ENCODE measurements at regions not wholly inside any gene's neighbourhood (a gene's known extent, or its start where the extent isn't known, plus 50 kb on each side); places are given as distances from the start of the nearest gene placed in this dataset.

GRCh38 chr5:97919719-97920118 lies 736.7 kb upstream of the RIOK2 start:
- no peak for DNase-seq
- CTCF ChIA-PET = no interaction called here
- H3K36me3 Mint-ChIP-seq = no peaks in the 10 kb centered on the region
- no peak overlapping the region for H3K4me3 Mint-ChIP-seq
- H3K4me1 Mint-ChIP-seq = no peaks in the 10 kb centered on the region
- ATAC-seq = no peak
- no peak overlapping the region for H3K27ac Mint-ChIP-seq
- H3K27me3 Mint-ChIP-seq = no peaks in the 10 kb centered on the region
- no peaks in the 10 kb centered on the region for H3K9me3 Mint-ChIP-seq (ENCODE audit: low read depth)

- no peak for DNase-seq
- CTCF ChIA-PET = no interaction called here
- no peaks in the 10 kb centered on the region for H3K36me3 Mint-ChIP-seq
- no peak for ATAC-seq
- H3K4me1 Mint-ChIP-seq = no peaks in the 10 kb centered on the region
- no peak overlapping the region for H3K27ac Mint-ChIP-seq
- H3K9me3 Mint-ChIP-seq (ENCODE audit: low read depth) = no peaks in the 10 kb centered on the region
- H3K27me3 Mint-ChIP-seq = no peaks in the 10 kb centered on the region
- H3K4me3 Mint-ChIP-seq = no peak overlapping the region
Observed at GRCh38 chr5:97922776-97923175, 739.7 kb upstream of the RIOK2 start.

DNA sequence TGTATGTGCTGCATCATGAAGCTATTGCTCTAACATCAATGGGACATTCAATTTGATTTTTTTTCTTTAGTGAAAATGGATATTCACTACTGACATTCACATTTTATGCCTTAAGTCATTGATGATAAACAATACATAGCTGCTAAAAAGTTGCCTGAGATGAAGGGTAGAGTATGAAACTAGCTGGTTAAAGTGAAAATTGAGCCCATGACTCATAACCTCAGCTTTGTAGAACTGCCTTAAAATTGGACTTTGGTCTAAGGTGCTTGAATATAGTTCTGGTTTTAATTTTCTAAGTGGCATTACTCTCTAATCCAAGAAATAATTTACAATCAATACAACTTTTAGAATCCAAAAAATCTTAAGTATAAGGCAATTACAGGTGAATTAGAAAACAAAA lies 740.4 kb upstream of the RIOK2 start:
- Mint-ChIP-seq H3K4me3 (no peak overlapping the region), H3K27me3 (no peaks in the 10 kb centered on the region), H3K9me3 (ENCODE audit: low read depth) (no peaks in the 10 kb centered on the region), H3K27ac (no peak overlapping the region), H3K36me3 (no peaks in the 10 kb centered on the region), H3K4me1 (no peaks in the 10 kb centered on the region)
- CTCF ChIA-PET = no interaction called here
- ATAC-seq = no peak
- no peak for DNase-seq

DNA sequence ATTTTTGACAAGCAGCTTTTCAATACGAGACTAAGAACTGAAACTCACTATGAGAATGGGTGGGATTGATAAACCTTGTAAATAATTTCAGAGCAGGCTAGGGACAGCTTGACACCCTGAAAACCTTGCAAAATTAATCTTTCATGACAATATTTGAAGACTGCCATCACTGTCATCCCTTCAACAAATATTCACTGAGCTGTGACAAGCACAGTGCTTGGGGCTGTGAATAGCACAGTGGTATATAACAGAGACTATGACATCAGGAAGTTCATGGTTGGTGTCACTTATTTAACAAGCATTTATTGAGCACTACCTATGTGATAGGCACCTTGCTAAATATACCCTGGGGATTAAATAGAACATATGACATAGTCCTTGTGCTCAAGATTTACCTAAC lies 741.0 kb upstream of the RIOK2 start:
- Mint-ChIP-seq H3K27me3 (no peaks in the 10 kb centered on the region), H3K9me3 (ENCODE audit: low read depth) (no peaks in the 10 kb centered on the region), H3K27ac (no peak overlapping the region), H3K36me3 (no peaks in the 10 kb centered on the region), H3K4me3 (no peak overlapping the region), H3K4me1 (no peaks in the 10 kb centered on the region)
- CTCF ChIA-PET = no interaction called here
- ATAC-seq (no peak), DNase-seq (no peak)

DNA sequence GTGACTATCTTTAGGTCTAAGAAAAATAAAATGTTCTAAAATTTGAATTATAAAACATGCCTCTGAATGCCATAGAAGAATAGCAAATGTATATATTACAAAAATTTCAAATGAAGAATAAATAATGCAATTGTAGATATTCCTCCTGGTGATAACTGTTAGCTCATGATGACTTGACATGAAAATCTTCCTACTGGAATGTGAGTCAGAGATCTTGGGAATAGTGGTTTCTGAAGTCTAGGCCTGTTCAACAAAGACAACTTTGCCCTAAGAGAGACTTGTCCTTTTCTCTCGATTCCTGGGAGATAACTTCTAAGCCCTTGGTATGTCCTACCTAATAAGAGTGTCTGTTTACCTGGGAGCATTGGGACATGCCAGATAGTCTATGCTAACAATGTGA lies 746.3 kb upstream of the RIOK2 start:
- Mint-ChIP-seq H3K27ac (no peak overlapping the region), H3K36me3 (no peaks in the 10 kb centered on the region), H3K27me3 (no peaks in the 10 kb centered on the region), H3K4me3 (no peak overlapping the region), H3K9me3 (ENCODE audit: low read depth) (peaks cover 5% of the 10 kb centered on the region), H3K4me1 (no peaks in the 10 kb centered on the region)
- ATAC-seq = no peak
- no peak for DNase-seq
- CTCF ChIA-PET = no interaction called here

- ATAC-seq = no peak
- Mint-ChIP-seq H3K36me3 (no peaks in the 10 kb centered on the region), H3K9me3 (ENCODE audit: low read depth) (peaks cover 5% of the 10 kb centered on the region), H3K4me3 (no peak overlapping the region), H3K27me3 (no peaks in the 10 kb centered on the region), H3K27ac (no peak overlapping the region), H3K4me1 (no peaks in the 10 kb centered on the region)
- DNase-seq = no peak
- CTCF ChIA-PET = no interaction called here
Observed at GRCh38 chr5:97931829-97932228, 748.8 kb upstream of the RIOK2 start.

DNA sequence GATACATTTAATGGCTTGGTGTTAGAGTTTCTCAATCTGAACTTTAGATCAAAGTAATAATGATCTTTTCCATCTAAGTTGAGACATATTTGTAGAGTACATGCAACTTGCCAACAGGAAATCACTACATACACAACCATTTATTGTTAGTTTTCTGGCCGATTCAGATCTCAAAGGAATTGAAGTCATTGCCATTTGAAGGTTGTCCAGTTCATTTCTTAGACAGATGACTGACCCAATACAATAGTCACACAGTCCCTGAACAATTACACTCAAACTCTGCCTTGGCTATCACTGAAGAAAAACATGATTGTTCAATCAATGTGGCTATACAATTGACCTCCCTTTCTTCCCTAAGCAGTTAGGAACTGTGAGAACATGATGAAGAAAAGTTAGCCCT lies 753.2 kb upstream of the RIOK2 start:
- Mint-ChIP-seq H3K4me1 (no peaks in the 10 kb centered on the region), H3K9me3 (ENCODE audit: low read depth) (no peaks in the 10 kb centered on the region), H3K36me3 (no peaks in the 10 kb centered on the region), H3K4me3 (no peak overlapping the region), H3K27me3 (no peaks in the 10 kb centered on the region), H3K27ac (no peak overlapping the region)
- DNase-seq = no peak
- CTCF ChIA-PET = no interaction called here
- ATAC-seq = no peak

GRCh38 chr5:97937846-97938245 lies 754.8 kb upstream of the RIOK2 start:
- CTCF ChIA-PET = no interaction called here
- no peaks in the 10 kb centered on the region for H3K36me3 Mint-ChIP-seq
- ATAC-seq (no peak), DNase-seq (no peak)
- H3K9me3 Mint-ChIP-seq (ENCODE audit: low read depth) = no peaks in the 10 kb centered on the region
- no peaks in the 10 kb centered on the region for H3K27me3 Mint-ChIP-seq
- no peaks in the 10 kb centered on the region for H3K4me1 Mint-ChIP-seq
- no peak overlapping the region for H3K27ac Mint-ChIP-seq
- H3K4me3 Mint-ChIP-seq = no peak overlapping the region

GRCh38 chr5:97943036-97943435 lies 760.0 kb upstream of the RIOK2 start:
- ATAC-seq = no peak
- Mint-ChIP-seq H3K9me3 (ENCODE audit: low read depth) (no peaks in the 10 kb centered on the region), H3K27me3 (no peaks in the 10 kb centered on the region), H3K27ac (no peak overlapping the region), H3K4me1 (no peaks in the 10 kb centered on the region), H3K4me3 (no peak overlapping the region), H3K36me3 (no peaks in the 10 kb centered on the region)
- CTCF ChIA-PET = no interaction called here
- DNase-seq = no peak

DNA sequence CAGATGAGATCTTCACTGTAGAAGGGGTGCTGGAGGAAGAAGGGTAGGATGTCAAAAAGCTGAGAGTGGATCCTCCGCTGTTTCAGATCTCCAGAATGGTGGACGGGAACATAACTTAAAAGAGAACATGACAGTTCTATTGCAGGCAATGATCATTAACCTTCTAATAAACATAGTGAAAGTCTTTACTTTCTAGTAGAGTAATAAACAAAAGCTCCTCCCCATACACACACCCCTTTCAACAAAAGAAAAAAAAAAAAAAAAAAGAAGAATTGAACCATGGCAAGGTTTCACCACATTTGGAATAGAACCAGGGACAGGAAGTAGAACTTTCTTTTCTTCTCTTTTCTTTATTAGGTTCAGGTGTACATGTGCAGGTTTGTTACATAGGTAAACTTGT lies 768.1 kb upstream of the RIOK2 start:
- Mint-ChIP-seq H3K27me3 (no peaks in the 10 kb centered on the region), H3K27ac (no peak overlapping the region), H3K4me3 (no peak overlapping the region), H3K36me3 (no peaks in the 10 kb centered on the region), H3K4me1 (no peaks in the 10 kb centered on the region), H3K9me3 (ENCODE audit: low read depth) (peaks cover 3% of the 10 kb centered on the region)
- CTCF ChIA-PET = no interaction called here
- ATAC-seq (no peak), DNase-seq (no peak)

- no peak overlapping the region for H3K27ac Mint-ChIP-seq
- H3K27me3 Mint-ChIP-seq = no peaks in the 10 kb centered on the region
- CTCF ChIA-PET = no interaction called here
- H3K9me3 Mint-ChIP-seq (ENCODE audit: low read depth) = peaks cover 6% of the 10 kb centered on the region
- H3K4me1 Mint-ChIP-seq = no peaks in the 10 kb centered on the region
- ATAC-seq (no peak), DNase-seq (no peak)
- H3K36me3 Mint-ChIP-seq = no peaks in the 10 kb centered on the region
- no peak overlapping the region for H3K4me3 Mint-ChIP-seq
Observed at GRCh38 chr5:97955450-97955849, 772.4 kb upstream of the RIOK2 start.

GRCh38 chr5:97967292-97967691 lies 784.2 kb upstream of the RIOK2 start:
- Mint-ChIP-seq H3K36me3 (no peaks in the 10 kb centered on the region), H3K4me3 (no peak overlapping the region)
- CTCF ChIA-PET = no interaction called here

GRCh38 chr5:97968346-97968745 lies 785.3 kb upstream of the RIOK2 start:
- CTCF ChIA-PET = no interaction called here
- Mint-ChIP-seq H3K4me3 (no peak overlapping the region), H3K9me3 (ENCODE audit: low read depth) (no peaks in the 10 kb centered on the region), H3K27ac (no peak overlapping the region), H3K4me1 (no peaks in the 10 kb centered on the region), H3K27me3 (no peaks in the 10 kb centered on the region), H3K36me3 (no peaks in the 10 kb centered on the region)
- DNase-seq (no peak), ATAC-seq (no peak)

More at GRCh38 chr5:97967292-97967691, 784.2 kb upstream of the RIOK2 start:
- ATAC-seq (no peak), DNase-seq (no peak)
- Mint-ChIP-seq H3K9me3 (ENCODE audit: low read depth) (no peaks in the 10 kb centered on the region), H3K27me3 (no peaks in the 10 kb centered on the region), H3K4me1 (no peaks in the 10 kb centered on the region), H3K27ac (no peak overlapping the region)

DNA sequence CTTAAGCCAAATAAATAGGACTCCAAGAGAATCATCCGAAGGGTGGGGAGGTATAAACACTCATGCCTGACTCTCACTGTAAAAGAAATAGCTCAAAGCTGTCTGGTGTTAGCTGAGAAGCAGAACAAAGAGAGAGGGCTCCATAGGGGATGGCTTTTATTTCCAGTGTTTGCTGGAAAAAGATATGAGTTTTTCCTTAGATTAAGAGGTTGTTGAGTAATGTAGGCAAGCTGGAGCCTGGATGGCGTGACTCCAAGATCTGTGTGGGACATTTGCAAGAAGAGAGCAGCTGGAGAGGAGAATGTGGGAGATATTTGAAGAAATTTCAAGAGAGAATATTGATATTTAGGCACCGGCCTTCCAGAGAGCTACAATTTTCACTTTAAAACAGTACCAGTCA lies 793.7 kb upstream of the RGMB start:
- Mint-ChIP-seq H3K36me3 (no peaks in the 10 kb centered on the region), H3K27me3 (no peaks in the 10 kb centered on the region), H3K9me3 (ENCODE audit: low read depth) (peaks cover 2% of the 10 kb centered on the region), H3K27ac (no peak overlapping the region), H3K4me1 (no peaks in the 10 kb centered on the region), H3K4me3 (no peak overlapping the region)
- CTCF ChIA-PET = no interaction called here
- DNase-seq (no peak), ATAC-seq (no peak)

DNA sequence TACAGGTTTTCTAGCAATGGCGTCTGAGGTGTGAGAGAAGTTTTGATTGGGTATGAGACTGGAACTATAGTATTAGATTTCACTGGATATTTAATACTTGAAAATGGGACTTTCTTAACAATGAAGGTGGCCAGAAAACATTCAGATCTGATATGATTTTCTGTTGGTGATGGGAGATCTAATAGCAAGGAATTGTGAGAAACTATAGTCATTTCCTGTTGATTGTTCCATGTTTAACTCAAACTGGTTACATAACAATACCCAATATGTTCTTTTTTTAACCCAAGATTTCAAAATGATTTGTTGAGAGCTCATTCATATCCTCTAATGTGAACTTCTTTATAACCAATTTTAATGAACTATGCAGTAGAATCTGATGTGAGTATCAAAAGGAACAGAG lies 793.2 kb upstream of the RGMB start:
- no peaks in the 10 kb centered on the region for H3K4me1 Mint-ChIP-seq
- CTCF ChIA-PET = no interaction called here
- ATAC-seq (no peak), DNase-seq (no peak)
- H3K27me3 Mint-ChIP-seq = no peaks in the 10 kb centered on the region
- H3K9me3 Mint-ChIP-seq (ENCODE audit: low read depth) = peaks cover 2% of the 10 kb centered on the region
- no peaks in the 10 kb centered on the region for H3K36me3 Mint-ChIP-seq
- H3K27ac Mint-ChIP-seq = no peak overlapping the region
- no peak overlapping the region for H3K4me3 Mint-ChIP-seq

All from activated CD8-positive, alpha-beta memory T cell treated with anti-CD3 and anti-CD28 coated beads, Interleukin-2, amount 10 ng/mL, durations not matched to agents 7 days and 5 days (primary cell).